GM12872 (cell line): ENCODE measurements at regions not wholly inside any gene's neighbourhood (a gene's known extent, or its start where the extent isn't known, plus 50 kb on each side); places are given as distances from the start of the nearest gene placed in this dataset.

Experiments used
- CTCF ChIP-seq: IDR thresholded peaks from 3 replicates; pipeline ENCODE4 v1.5.1; 2011; ENCODE audit warnings: low read depth, mild to moderate bottlenecking, low read length, moderate library complexity; ENCODE audit not compliant: insufficient read depth

GRCh38 chr7:88614736-88615135, 144.8 kb upstream of the ZNF804B start:
- no peak for TF ChIP-seq CTCF

DNA sequence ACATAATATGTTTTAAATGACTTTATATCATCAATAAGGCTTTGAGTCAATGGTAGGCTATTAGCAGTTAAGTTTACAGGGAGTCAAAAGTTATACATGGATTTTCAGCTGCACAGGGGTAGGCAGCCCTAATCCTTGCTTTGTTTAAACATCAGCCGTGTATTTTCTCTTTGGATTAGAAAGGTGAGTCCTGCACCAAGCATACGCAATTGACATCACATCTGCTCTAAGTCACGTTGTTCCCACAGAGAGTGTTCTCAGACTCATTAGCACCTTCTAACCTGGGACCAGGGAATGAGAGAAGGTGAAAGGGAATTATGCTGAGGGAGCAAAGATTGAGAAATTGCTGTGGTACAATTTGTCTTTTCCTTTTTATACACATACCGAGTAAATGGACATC, 148.6 kb upstream of the ZNF804B start:
- TF ChIP-seq CTCF = no peak

DNA sequence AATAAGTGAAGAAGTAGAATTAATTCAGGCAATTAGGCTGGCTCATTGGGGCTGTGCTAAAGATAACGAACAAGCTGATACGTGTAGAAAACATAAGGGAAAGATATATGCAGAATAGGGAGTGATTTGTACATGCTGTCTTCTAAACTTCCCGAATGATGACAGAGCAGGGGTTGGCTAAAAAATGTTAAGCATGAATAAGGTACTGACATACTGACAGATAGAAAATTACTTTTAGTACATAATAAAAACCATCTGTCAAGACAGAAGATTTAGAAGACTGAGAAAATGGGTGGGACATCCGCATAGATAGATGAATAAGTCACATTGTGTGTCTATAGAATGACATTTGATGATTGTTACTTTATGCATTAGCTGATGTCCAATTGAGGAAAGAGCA, 158.8 kb upstream of the ZNF804B start:
- TF ChIP-seq CTCF = no peak

- no peak for TF ChIP-seq CTCF
Observed at GRCh38 chr7:88599528-88599927, 160.0 kb upstream of the ZNF804B start.

DNA sequence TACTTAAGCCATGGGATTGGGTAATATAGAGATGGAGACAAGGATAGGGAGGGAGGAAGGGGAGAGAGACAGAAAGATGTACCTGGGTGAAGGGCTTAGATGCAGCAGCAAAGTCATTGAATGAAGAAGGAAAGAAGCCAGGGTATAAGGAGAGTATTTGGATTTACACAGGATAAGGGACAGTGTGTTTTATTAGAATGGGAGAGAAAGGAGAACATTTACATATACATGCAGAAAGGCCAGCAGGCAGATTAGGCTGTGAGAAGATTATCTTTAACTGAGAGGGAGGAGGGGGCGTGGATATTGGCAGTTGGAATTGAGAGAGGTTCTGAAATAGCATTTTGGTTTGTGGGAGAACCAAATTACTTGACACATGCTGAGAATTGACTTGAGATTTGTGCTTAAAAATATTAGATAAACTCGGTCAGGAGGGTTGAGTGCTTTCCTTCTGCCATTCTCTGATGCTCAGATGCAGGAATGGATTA, 161.5 kb upstream of the ZNF804B start:
- no peak for TF ChIP-seq CTCF

- no peak for TF ChIP-seq CTCF
Observed at GRCh38 chr7:88590963-88591362, 168.5 kb upstream of the ZNF804B start.

GRCh38 chr7:88589927-88590326, 169.6 kb upstream of the ZNF804B start:
- no peak for TF ChIP-seq CTCF

DNA sequence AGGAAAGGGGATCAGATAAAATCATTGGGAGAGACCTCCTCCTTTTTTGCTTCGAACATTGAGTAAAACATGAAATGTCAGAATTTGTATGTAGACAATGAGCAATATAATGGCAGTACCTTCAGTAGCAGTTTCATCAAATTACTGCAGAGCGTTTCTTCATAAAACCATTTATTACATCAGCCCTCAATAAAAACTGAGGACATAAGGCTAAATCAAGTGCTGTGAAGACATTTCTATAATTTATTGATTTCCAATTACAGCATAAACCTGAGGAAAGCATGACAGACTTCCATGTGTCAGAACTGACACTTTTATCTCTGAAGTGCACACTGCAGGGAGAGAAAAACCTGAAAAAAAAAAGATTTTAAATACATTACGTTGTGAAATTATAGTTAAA, 172.6 kb upstream of the ZNF804B start:
- no peak for TF ChIP-seq CTCF
